ENCODE measurements at regions not wholly inside any gene's neighbourhood (a gene's known extent, or its start where the extent isn't known, plus 50 kb on each side); places are given as distances from the start of the nearest gene placed in this dataset.

- DNase-seq (ENCODE audit: low spot score) = no peak
- H3K79me1 ChIP-seq (ENCODE audit: low read depth, low read length) = no peaks in the 10 kb centered on the region
- no peaks in the 10 kb centered on the region for H3K4me1 ChIP-seq (ENCODE audit: control insufficient read depth in 2 of 2, insufficient read depth in 1 of 2, low read depth in 1 of 2, low read length in 2 of 2)
- H2BK12ac ChIP-seq (ENCODE audit: low read length) = no peak overlapping the region
- no peak overlapping the region for H3K4ac ChIP-seq (ENCODE audit: low read length)
- no peak overlapping the region for H2BK15ac ChIP-seq (ENCODE audit: low read length)
- H3K27ac ChIP-seq (replicated peaks; ENCODE audit: low read length) = no peak overlapping the region
- H2AK5ac ChIP-seq (ENCODE audit: low read depth, low read length) = no peak overlapping the region
- no peak overlapping the region for H4K8ac ChIP-seq (ENCODE audit: low read depth, low read length)
- H3K18ac ChIP-seq (ENCODE audit: low read length) = no peak overlapping the region
- H3K27me3 ChIP-seq (ENCODE audit: control insufficient read depth in 3 of 3, insufficient read depth in 3 of 3, low read depth in 1 of 3, low read length in 3 of 3) = no peaks in the 10 kb centered on the region
- no peaks in the 10 kb centered on the region for H3K36me3 ChIP-seq (replicated peaks in 1 of 2; ENCODE audit: control insufficient read depth in 2 of 2, insufficient read depth in 2 of 2, low read length in 2 of 2)
- H3K23ac ChIP-seq (ENCODE audit: low read depth, low read length, poor library complexity) = no peak overlapping the region
- H2BK120ac ChIP-seq (ENCODE audit: low read depth, low read length) = no peak overlapping the region
- no peak overlapping the region for H2BK5ac ChIP-seq (ENCODE audit: low read length)
- H4K91ac ChIP-seq (ENCODE audit: low read depth, low read length, poor library complexity) = no peak overlapping the region
- no peaks in the 10 kb centered on the region for H3K9me3 ChIP-seq (replicated peaks in 1 of 2; ENCODE audit: control insufficient read depth in 2 of 2, insufficient read depth in 1 of 2, low read depth in 1 of 2, low read length in 2 of 2)
- H3K4me3 ChIP-seq (ENCODE audit: low read length in 2 of 2) = no peak overlapping the region
- no peak overlapping the region for H3K4me2 ChIP-seq (ENCODE audit: insufficient read depth, low read length, poor library complexity, severe bottlenecking)
- no peak overlapping the region for H3K9ac ChIP-seq (ENCODE audit: low read depth, low read length, poor library complexity)
- no peak overlapping the region for H2AFZ ChIP-seq (ENCODE audit: low read length)
- H3K14ac ChIP-seq (ENCODE audit: low read length) = no peak overlapping the region
These were observed 1232.7 kb upstream of the TENM4 start for GRCh38 chr11:80673566-80673965.

GRCh38 chr11:80669620-80670019, 1228.8 kb upstream of the TENM4 start:
- no peak overlapping the region for H2BK12ac ChIP-seq (ENCODE audit: low read length)
- no peak overlapping the region for H3K23ac ChIP-seq (ENCODE audit: low read depth, low read length, poor library complexity)
- H4K91ac ChIP-seq (ENCODE audit: low read depth, low read length, poor library complexity) = no peak overlapping the region
- no peak overlapping the region for H2BK15ac ChIP-seq (ENCODE audit: low read length)
- no peak overlapping the region for H2AFZ ChIP-seq (ENCODE audit: low read length)
- no peak overlapping the region for H3K4ac ChIP-seq (ENCODE audit: low read length)
- no peak overlapping the region for H3K4me3 ChIP-seq (ENCODE audit: low read length in 2 of 2)
- no peak overlapping the region for H3K4me2 ChIP-seq (ENCODE audit: insufficient read depth, low read length, poor library complexity, severe bottlenecking)
- DNase-seq (ENCODE audit: low spot score) = no peak
- H3K14ac ChIP-seq (ENCODE audit: low read length) = no peak overlapping the region
- no peak overlapping the region for H3K9ac ChIP-seq (ENCODE audit: low read depth, low read length, poor library complexity)
- no peak overlapping the region for H2AK5ac ChIP-seq (ENCODE audit: low read depth, low read length)
- no peaks in the 10 kb centered on the region for H3K79me1 ChIP-seq (ENCODE audit: low read depth, low read length)
- no peak overlapping the region for H3K18ac ChIP-seq (ENCODE audit: low read length)
- WGBS, 2 donors (ENCODE audit: extremely low coverage in 2 of 2, insufficient read length in 2 of 2, insufficient replicate concordance in 1 of 2) = no CpG with 5 or more reads among the region's 3 CpGs
- H4K8ac ChIP-seq (ENCODE audit: low read depth, low read length) = no peak overlapping the region
- no peak overlapping the region for H3K27ac ChIP-seq (replicated peaks; ENCODE audit: low read length)
- H3K4me1 ChIP-seq (ENCODE audit: control insufficient read depth in 2 of 2, insufficient read depth in 1 of 2, low read depth in 1 of 2, low read length in 2 of 2) = no peaks in the 10 kb centered on the region
- H3K9me3 ChIP-seq (replicated peaks in 1 of 2; ENCODE audit: control insufficient read depth in 2 of 2, insufficient read depth in 1 of 2, low read depth in 1 of 2, low read length in 2 of 2) = no peaks in the 10 kb centered on the region
- no peaks in the 10 kb centered on the region for H3K27me3 ChIP-seq (ENCODE audit: control insufficient read depth in 3 of 3, insufficient read depth in 3 of 3, low read depth in 1 of 3, low read length in 3 of 3)
- no peak overlapping the region for H2BK120ac ChIP-seq (ENCODE audit: low read depth, low read length)
- no peaks in the 10 kb centered on the region for H3K36me3 ChIP-seq (replicated peaks in 1 of 2; ENCODE audit: control insufficient read depth in 2 of 2, insufficient read depth in 2 of 2, low read length in 2 of 2)
- no peak overlapping the region for H2BK5ac ChIP-seq (ENCODE audit: low read length)

DNA sequence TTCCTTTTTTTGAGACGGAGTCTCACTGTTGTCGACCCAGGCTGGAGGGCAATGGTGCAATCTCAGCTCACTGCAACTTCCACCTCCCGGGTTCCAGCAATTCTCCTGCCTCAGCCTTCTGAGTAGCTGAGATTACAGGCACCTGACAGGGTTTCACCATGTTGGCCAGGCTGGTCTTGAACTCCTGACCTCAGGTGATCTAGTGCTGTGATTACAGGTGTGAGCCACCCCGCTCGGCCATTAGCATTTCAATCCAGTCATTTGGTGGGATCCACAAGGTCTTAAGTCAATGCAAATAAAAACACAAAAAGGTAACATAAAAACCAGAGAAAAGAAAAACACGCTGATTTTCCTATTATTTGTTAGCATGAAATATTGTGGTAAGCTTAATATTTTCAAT, 1227.2 kb upstream of the TENM4 start:
- Histone ChIP-seq H4K8ac (ENCODE audit: low read depth, low read length) (no peak overlapping the region), H3K4me3 (ENCODE audit: low read length in 2 of 2) (no peak overlapping the region), H2BK120ac (ENCODE audit: low read depth, low read length) (no peak overlapping the region), H3K4me1 (ENCODE audit: control insufficient read depth in 2 of 2, insufficient read depth in 1 of 2, low read depth in 1 of 2, low read length in 2 of 2) (no peaks in the 10 kb centered on the region), H3K4me2 (ENCODE audit: insufficient read depth, low read length, poor library complexity, severe bottlenecking) (no peak overlapping the region), H3K18ac (ENCODE audit: low read length) (no peak overlapping the region), H2BK5ac (ENCODE audit: low read length) (no peak overlapping the region), H3K23ac (ENCODE audit: low read depth, low read length, poor library complexity) (no peak overlapping the region), H2AFZ (ENCODE audit: low read length) (no peak overlapping the region), H3K27me3 (ENCODE audit: control insufficient read depth in 3 of 3, insufficient read depth in 3 of 3, low read depth in 1 of 3, low read length in 3 of 3) (no peaks in the 10 kb centered on the region), H3K9me3 (replicated peaks in 1 of 2; ENCODE audit: control insufficient read depth in 2 of 2, insufficient read depth in 1 of 2, low read depth in 1 of 2, low read length in 2 of 2) (no peaks in the 10 kb centered on the region), H2BK12ac (ENCODE audit: low read length) (no peak overlapping the region), H2AK5ac (ENCODE audit: low read depth, low read length) (no peak overlapping the region), H4K91ac (ENCODE audit: low read depth, low read length, poor library complexity) (no peak overlapping the region), H3K27ac (replicated peaks; ENCODE audit: low read length) (no peak overlapping the region), H3K79me1 (ENCODE audit: low read depth, low read length) (no peaks in the 10 kb centered on the region), H3K14ac (ENCODE audit: low read length) (no peak overlapping the region), H3K36me3 (replicated peaks in 1 of 2; ENCODE audit: control insufficient read depth in 2 of 2, insufficient read depth in 2 of 2, low read length in 2 of 2) (no peaks in the 10 kb centered on the region), H3K9ac (ENCODE audit: low read depth, low read length, poor library complexity) (no peak overlapping the region), H2BK15ac (ENCODE audit: low read length) (no peak overlapping the region), H3K4ac (ENCODE audit: low read length) (no peak overlapping the region)
- WGBS, 2 donors (ENCODE audit: extremely low coverage in 2 of 2, insufficient read length in 2 of 2, insufficient replicate concordance in 1 of 2) = no CpG with 5 or more reads among the region's 6 CpGs
- DNase-seq (ENCODE audit: low spot score) = no peak

DNA sequence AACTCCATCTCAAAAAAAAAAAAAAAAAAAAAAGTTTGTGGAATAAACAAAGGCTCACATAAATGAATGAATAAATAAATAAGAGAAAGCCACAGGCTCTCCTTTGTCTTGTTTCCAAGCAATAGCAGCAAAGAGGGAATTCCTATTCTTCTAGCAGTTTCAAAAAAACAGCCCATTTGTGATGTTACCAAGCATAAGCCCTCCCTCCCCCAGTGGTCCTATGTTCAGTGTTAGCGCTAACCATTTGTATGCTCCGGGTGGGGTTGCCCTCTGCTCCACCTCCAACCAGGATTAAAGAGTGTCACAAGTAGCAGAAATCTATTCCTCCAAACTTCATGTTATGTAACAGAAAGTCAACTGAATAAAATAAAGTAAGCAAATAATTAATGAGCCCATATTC, 1215.0 kb upstream of the TENM4 start:
- H2BK15ac ChIP-seq (ENCODE audit: low read length) = no peak overlapping the region
- peaks cover 0 to 6% of the 10 kb centered on the region in 2 donors for H3K9me3 ChIP-seq (replicated peaks in 1 of 2; ENCODE audit: control insufficient read depth in 2 of 2, insufficient read depth in 1 of 2, low read depth in 1 of 2, low read length in 2 of 2)
- H3K4me2 ChIP-seq (ENCODE audit: insufficient read depth, low read length, poor library complexity, severe bottlenecking) = no peak overlapping the region
- H3K27ac ChIP-seq (replicated peaks; ENCODE audit: low read length) = no peak overlapping the region
- no peak overlapping the region for H4K91ac ChIP-seq (ENCODE audit: low read depth, low read length, poor library complexity)
- no peak overlapping the region for H4K8ac ChIP-seq (ENCODE audit: low read depth, low read length)
- H2AFZ ChIP-seq (ENCODE audit: low read length) = no peak overlapping the region
- H3K4me1 ChIP-seq (ENCODE audit: control insufficient read depth in 2 of 2, insufficient read depth in 1 of 2, low read depth in 1 of 2, low read length in 2 of 2) = peaks cover 2 to 3% of the 10 kb centered on the region in 2 donors
- DNase-seq (ENCODE audit: low spot score) = no peak
- H3K27me3 ChIP-seq (ENCODE audit: control insufficient read depth in 3 of 3, insufficient read depth in 3 of 3, low read depth in 1 of 3, low read length in 3 of 3) = no peaks in the 10 kb centered on the region
- no CpG with 5 or more reads among the region's 2 CpGs for WGBS, 2 donors (ENCODE audit: extremely low coverage in 2 of 2, insufficient read length in 2 of 2, insufficient replicate concordance in 1 of 2)
- no peaks in the 10 kb centered on the region for H3K36me3 ChIP-seq (replicated peaks in 1 of 2; ENCODE audit: control insufficient read depth in 2 of 2, insufficient read depth in 2 of 2, low read length in 2 of 2)
- no peak overlapping the region for H3K18ac ChIP-seq (ENCODE audit: low read length)
- H2BK12ac ChIP-seq (ENCODE audit: low read length) = no peak overlapping the region
- H2BK120ac ChIP-seq (ENCODE audit: low read depth, low read length) = no peak overlapping the region
- H2AK5ac ChIP-seq (ENCODE audit: low read depth, low read length) = no peak overlapping the region
- H3K23ac ChIP-seq (ENCODE audit: low read depth, low read length, poor library complexity) = no peak overlapping the region
- no peaks in the 10 kb centered on the region for H3K79me1 ChIP-seq (ENCODE audit: low read depth, low read length)
- no peak overlapping the region for H3K4me3 ChIP-seq (ENCODE audit: low read length in 2 of 2)
- no peak overlapping the region for H3K14ac ChIP-seq (ENCODE audit: low read length)
- no peak overlapping the region for H3K4ac ChIP-seq (ENCODE audit: low read length)
- no peak overlapping the region for H2BK5ac ChIP-seq (ENCODE audit: low read length)
- no peak overlapping the region for H3K9ac ChIP-seq (ENCODE audit: low read depth, low read length, poor library complexity)
